D341Med (cell line): ENCODE measurements at regions not wholly inside any gene's neighbourhood (a gene's known extent, or its start where the extent isn't known, plus 50 kb on each side); places are given as distances from the start of the nearest gene placed in this dataset.

ENCODE experiments used
- DNase-seq: peaks from one replicate; pipeline ENCODE4 v3.0.0; 2012; ENCODE audit warnings: low spot score

- DNase-seq: no peak
Measured at GRCh38 chr15:81595752-81596151, 221.7 kb upstream of the TMC3 start.

- no peak for DNase-seq
Measured at GRCh38 chr15:81589671-81590070, 215.7 kb upstream of the TMC3 start.

- DNase-seq: no peak
Measured at GRCh38 chr15:81575436-81576123, 201.6 kb upstream of the TMC3 start.

- DNase-seq: no peak
Measured at GRCh38 chr15:81573098-81573746, 199.2 kb upstream of the TMC3 start.

GRCh38 chr15:81572190-81572589 lies 198.2 kb upstream of the TMC3 start:
- no peak for DNase-seq

- no peak for DNase-seq
Measured at GRCh38 chr15:81569286-81570080, 195.5 kb upstream of the TMC3 start.

- DNase-seq: no peak
Measured at GRCh38 chr15:81567924-81568323, 193.9 kb upstream of the TMC3 start.

GRCh38 chr15:81562986-81563385 lies 189.0 kb upstream of the TMC3 start:
- DNase-seq: no peak

GRCh38 chr15:81560405-81560804 lies 186.4 kb upstream of the TMC3 start:
- DNase-seq: no peak

- no peak for DNase-seq
Measured at GRCh38 chr15:81558056-81558455, 184.0 kb upstream of the TMC3 start.

GRCh38 chr15:81555346-81555745 lies 181.3 kb upstream of the TMC3 start:
- DNase-seq: no peak

- no peak for DNase-seq
Measured at GRCh38 chr15:81548365-81549130, 174.5 kb upstream of the TMC3 start.

GRCh38 chr15:81547521-81548132 lies 173.6 kb upstream of the TMC3 start:
- no peak for DNase-seq

- DNase-seq: no peak
Measured at GRCh38 chr15:81544385-81544784, 170.4 kb upstream of the TMC3 start.

- DNase-seq: no peak
Measured at GRCh38 chr15:81540909-81541308, 166.9 kb upstream of the TMC3 start.

GRCh38 chr15:81536356-81536755 lies 162.3 kb upstream of the TMC3 start:
- no peak for DNase-seq

- DNase-seq: no peak
Measured at GRCh38 chr15:81534124-81534523, 160.1 kb upstream of the TMC3 start.

GRCh38 chr15:81532001-81532400 lies 158.0 kb upstream of the TMC3 start:
- DNase-seq: no peak

GRCh38 chr15:81531109-81531592 lies 157.1 kb upstream of the TMC3 start:
- no peak for DNase-seq

- no peak for DNase-seq
Measured at GRCh38 chr15:81530271-81530691, 156.3 kb upstream of the TMC3 start.

GRCh38 chr15:81529481-81529880 lies 155.5 kb upstream of the TMC3 start:
- DNase-seq: no peak

- DNase-seq: no peak
Measured at GRCh38 chr15:81526029-81526428, 152.0 kb upstream of the TMC3 start.
